ENCODE measurements at regions not wholly inside any gene's neighbourhood (a gene's known extent, or its start where the extent isn't known, plus 50 kb on each side); places are given as distances from the start of the nearest gene placed in this dataset.

GRCh38 chr5:124289641-124290311 is 456.7 kb downstream of the ZNF608 start:
- no peak for DNase-seq

GRCh38 chr5:124289130-124289529 is 457.3 kb downstream of the ZNF608 start:
- no peak for DNase-seq

DNA sequence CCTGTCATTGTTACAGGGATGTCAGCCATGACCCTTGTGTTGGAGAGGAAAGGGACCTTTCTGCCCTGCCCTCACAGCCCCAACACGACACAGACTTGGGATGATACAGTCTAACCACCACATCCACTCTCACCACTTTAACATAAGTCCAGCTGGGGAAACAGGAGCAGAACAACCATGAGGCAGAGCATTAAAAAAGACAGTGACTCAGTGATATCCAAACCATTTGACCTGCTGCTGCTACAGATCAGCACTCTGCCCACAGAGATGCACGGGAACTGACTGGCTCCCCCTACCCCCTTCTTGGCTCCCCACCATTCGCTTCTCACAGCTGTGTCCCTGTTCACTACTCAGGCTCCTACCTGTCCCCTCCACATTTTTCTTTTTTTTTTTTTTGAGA is 458.6 kb downstream of the ZNF608 start:
- no peak for DNase-seq

GRCh38 chr5:124285733-124286132 is 460.7 kb downstream of the ZNF608 start:
- no peak for DNase-seq

DNA sequence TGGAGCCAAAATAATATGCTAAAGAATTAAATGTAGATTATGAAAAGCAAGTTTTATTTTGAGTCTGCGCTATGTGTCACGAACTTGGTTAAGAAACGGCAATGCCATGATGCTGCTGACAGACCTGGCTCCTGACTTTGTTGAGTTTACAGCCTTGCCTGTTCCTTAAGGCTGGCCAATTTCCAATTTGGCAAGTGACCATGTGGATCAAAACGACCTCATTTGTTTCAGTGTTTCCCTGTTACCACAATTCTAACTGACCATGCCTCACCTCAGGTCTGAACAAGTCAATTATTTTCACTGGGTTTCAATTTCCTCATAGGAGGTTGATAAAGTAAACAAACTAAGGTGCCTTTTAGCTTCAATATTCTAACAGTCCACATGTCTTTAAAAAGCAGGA is 461.4 kb downstream of the ZNF608 start:
- DNase-seq = no peak

DNA sequence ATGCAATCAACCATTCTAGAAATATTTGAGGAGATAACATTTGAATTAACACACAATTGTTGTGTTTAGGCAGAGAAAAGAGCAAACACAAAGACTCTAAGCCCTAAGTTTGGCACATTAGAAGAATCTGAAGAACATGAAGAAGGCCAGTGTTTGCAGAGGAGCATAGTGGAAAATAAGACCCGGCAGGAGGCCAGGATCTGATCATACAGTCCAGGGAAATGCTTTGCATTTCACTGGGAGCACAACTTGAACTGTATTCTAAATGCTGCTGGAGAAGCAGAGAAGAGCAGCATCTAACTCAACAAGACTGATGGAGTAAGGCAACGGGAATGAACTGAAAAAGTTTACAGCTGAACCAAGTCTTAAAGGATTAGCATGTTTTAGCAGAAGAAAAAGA is 463.4 kb downstream of the ZNF608 start:
- no peak for DNase-seq

DNA sequence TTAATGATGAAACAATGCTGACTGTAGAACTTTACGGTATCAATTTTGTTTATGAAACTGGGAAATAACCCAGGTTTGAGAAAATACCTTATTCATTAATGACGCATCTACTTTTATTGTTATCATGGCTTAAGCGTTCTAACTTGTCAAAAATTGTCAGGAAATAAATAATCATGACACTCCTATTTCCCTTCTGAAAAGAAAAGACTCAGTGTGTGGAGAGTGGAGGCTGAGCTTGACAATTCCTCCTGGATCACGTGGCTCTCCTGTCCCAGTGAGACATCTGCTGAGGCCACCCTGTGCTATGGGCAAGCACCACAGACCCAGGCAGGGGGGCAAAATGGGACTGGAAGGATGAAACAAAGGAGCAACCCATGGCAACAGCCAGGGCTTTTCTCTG is 466.4 kb downstream of the ZNF608 start:
- no peak for DNase-seq

- no peak for DNase-seq
These were observed 467.1 kb downstream of the ZNF608 start for GRCh38 chr5:124279146-124279876.

- no peak for DNase-seq
These were observed 467.8 kb downstream of the ZNF608 start for GRCh38 chr5:124278636-124279035.

DNA sequence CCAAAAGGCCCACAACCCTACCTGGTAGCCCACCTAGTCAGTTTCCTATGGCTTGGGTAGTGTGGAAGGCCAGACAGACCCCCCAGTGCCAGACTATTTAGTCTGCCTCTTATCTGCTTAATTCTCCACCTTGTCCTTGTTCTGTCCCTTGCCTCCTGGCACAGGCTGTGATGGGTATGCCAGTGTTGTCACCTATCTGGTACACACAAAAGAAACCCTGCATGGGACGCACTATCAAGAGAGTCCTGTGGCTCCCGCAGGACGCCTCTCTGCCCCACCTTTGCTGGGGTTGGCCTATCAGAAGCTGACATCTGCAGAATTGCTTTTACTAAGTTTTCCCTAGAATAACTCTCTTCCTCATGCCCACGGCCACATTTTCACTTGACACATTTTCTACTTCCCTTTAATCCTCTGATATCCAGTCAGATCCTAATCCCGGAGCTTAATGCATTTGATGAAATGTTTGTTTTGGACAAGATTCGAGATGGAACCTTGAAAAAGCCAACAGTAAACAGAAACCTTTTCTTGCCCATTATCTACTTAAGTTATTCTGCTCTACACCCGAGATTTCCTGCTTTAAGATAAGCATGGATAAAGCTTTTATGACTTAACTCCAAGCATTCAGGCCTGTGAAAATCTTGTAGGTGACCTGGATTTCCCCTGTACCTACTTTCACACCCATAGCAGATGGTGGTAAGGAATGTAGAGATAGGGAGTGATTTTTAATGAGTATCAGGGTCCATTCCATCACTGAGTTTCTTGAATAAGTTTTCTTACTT is 468.5 kb downstream of the ZNF608 start:
- no peak for DNase-seq

GRCh38 chr5:124276166-124276565 is 470.3 kb downstream of the ZNF608 start:
- no peak for DNase-seq

GRCh38 chr5:124274949-124275348 is 471.5 kb downstream of the ZNF608 start:
- no peak for DNase-seq

- no peak for DNase-seq
These were observed 481.9 kb downstream of the ZNF608 start for GRCh38 chr5:124264499-124264898.

DNA sequence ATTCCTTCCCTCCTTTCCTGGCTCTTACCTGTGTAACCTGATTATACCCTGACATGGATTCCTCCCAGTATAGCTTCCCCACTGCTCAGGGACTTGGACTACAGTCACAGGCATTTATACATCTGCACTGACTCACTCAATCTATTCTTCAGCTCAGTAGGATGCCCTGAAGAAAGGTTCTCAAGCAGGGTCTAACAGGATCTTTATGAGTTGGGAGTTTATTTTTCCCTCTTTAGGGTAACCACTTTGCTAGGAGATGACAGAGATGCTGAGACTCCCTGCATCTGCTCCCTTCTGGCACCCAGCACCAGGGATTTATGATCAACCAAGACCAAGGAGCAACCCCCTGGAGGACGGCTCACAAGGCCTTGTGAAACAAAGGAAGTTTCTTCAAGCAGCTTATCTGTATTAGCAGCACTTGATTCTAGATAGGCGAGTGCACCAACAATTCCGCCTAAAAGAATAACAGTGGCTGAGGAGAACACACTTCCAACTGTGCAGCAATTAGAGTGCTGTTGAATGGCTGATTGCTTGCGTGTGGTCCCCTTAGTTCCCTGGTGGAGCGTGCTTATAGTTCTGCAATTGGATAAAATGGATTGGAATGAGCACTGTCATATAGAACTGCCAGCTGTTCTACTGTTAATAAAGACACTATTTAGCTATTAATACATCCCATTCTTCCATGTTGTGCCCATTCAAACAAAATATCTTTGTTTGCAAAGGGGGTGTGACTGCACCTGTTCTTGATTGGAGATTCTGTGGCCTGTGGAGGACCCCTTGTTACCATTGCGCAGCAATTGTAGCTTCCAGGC is 482.6 kb downstream of the ZNF608 start:
- no peak for DNase-seq

- no peak for DNase-seq
These were observed 483.4 kb downstream of the ZNF608 start for GRCh38 chr5:124262991-124263571.

DNA sequence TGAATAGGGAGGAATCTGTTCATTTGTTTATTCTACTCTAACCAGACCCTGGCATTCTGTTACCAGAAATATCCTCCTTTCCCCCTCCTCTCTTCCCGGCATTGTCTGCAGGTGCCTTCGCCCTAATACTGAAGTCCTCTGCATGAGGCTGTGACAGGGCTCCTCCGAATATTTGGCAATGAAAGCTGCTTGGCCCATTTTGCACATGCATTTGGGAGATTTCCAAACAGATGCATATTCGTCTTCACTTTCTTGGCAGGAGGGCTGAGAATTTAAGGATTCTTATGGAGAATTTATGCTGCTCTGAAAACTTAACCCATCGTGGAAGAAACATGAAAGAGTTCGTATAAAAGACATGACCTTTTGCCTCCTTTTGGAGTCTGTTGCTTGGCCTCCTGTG is 484.0 kb downstream of the ZNF608 start:
- DNase-seq = no peak

DNA sequence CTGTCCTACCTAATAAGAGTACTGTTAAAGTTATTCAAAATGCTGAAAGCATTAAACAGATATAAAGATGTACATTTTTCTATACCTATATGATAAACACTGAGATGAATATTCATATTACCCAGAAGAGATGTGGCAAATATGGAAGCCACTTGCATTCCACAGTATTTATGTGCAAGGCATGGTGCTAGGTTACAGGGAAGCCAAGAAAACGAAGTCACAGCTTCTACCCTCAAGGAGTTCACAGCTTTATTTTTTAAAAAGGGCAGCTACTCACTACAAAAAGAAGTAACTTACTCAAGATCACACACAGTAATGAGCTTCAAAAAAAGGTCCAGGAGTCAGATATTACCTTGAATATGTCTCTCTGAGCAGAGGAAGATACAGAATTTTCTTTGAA is 484.6 kb downstream of the ZNF608 start:
- no peak for DNase-seq

- no peak for DNase-seq
These were observed 485.4 kb downstream of the ZNF608 start for GRCh38 chr5:124260921-124261515.

GRCh38 chr5:124259017-124259416 is 487.4 kb downstream of the ZNF608 start:
- DNase-seq = no peak

DNA sequence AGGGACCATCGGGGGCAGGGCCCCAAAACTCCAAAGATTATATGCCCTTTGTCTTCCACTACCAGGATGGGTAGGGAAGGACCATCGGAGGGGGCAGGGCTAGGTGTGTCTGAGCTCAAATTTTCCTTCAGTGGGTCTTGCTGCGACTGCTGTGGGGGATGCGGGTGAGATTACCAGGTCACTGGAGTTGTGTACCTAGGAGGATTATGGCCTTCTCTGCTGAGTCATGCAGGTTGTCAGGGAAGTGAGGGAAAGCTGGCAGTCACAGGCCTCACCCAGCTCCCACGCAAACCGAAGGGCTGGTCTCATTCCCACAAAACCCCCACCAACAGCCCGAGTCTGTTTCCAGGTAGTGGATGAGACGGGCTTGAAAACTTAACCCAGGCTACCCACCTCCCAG is 489.4 kb downstream of the ZNF608 start:
- no peak for DNase-seq

- no peak for DNase-seq
These were observed 493.1 kb downstream of the ZNF608 start for GRCh38 chr5:124253203-124253810.

DNA sequence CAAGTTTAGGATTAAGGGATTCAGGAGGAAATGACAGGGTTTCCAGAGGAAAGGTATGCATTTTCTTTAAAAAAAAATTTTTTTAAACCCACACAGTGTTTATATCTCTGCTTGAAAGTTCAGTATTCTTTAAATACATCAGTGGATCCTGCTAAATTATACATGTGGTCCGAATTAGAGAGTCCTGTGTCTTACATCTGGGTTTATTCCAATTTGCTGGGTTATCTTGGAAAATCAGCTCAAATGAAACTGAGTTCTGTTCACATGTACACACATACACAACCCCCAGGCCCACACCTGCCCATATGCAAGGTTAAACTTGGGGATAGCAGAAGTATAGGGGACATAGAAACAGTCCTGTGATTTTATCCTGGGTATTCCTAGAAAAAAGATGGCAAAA is 493.7 kb downstream of the ZNF608 start:
- no peak for DNase-seq

Data from SIG-M5 (cell line).